ENCODE measurements at regions not wholly inside any gene's neighbourhood (a gene's known extent, or its start where the extent isn't known, plus 50 kb on each side); places are given as distances from the start of the nearest gene placed in this dataset.
"Not testable (repeated sequence)": the region's sequence is repeated elsewhere in the genome, so short reads cannot be mapped to it uniquely, and the experiment has no call there.

DNA sequence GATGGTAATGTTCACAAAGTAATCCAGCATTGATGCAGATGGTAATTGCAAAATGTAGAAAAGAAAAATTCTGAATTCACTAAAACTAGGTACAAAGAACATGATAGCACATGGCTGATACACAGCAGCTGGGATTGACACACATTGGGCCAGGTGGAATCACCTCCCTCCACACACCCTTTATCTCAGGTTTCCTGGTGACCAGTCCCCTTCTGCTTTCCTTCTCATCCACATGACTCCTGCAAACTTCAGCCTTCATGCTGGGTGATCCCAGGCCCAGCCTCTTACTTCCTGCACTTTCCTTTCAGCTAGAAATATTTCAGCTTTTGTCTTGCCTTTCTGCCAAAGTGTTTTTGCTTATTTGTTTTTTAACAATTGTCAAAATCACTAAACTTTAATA lies 246.9 kb downstream of the LNPK start:
- DNase-seq = no peak

DNA sequence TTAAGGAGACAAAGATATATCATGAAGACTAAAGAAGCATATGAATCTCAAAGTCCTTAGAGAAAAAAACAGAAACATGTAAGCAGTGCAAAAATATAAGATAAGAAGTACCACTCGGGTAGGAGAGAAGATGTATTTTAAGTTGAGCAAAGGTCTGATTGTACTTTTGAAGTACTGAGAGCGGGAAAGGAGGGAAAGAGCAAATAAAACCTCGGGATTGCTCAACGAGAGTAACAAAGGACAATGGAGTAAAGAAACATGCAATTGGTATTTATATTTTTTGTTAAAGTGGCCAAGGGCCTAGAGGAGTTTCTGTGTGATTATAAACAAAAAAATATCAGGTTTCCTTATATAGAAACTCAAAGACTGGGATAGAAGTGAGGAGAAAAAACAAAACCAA lies 251.9 kb downstream of the LNPK start:
- no peak for DNase-seq

DNA sequence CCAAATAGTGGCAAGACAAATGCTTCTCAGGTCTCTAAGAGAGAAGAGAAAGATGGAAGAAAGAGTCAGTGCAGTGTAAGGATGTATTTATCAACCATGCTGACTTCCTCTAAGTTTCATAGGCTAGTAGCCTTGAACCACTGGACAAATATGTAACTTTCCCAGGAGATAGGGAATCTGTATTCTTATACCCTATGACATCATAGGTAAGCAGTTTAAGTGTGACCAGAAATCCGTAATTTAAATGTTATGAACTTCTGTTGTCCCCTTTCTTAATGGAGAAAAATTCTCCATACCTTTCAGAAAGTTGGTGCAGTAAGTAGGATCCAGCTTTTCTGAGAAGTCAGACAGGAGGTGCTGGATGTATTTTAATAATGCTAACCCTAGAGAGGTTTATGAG lies 256.2 kb downstream of the LNPK start:
- DNase-seq = no peak

DNA sequence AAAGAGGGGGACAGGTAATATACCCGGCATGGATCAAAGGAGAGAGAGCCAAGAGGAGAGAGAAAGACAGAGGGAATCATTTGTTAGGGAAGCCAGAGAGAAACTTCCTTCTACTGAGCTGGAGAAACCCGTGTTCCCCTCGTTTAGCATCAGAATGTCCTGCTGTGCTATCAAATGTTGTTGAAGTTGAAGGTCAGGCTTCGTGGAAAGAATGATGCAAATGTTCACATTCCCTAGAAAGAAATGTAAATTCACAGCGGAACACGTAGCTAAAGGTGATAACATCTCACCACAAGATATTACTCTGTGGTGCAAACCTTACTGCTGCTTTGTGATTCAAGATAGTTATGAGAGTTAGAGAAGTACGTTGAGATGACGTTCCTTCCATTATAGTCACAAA lies 258.1 kb downstream of the LNPK start:
- no peak for DNase-seq

DNA sequence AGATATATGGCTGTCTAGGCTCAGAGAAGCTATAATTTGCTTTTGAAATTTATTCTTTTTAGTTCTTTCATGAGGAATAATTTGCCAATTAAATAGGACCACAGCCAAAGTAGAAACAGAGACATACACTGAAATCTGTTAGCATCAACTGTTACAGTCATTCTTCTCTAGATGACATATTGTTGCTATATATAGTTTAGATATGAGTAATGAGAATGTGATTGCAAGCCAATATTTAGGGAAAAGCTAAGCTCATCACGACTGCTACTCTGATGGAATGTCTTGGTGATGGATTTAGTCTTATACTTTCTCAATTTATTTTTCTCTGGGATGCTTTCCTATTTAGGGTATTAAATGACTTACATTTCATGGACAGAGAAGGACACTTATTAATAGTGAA lies 259.1 kb downstream of the LNPK start:
- no peak for DNase-seq

DNA sequence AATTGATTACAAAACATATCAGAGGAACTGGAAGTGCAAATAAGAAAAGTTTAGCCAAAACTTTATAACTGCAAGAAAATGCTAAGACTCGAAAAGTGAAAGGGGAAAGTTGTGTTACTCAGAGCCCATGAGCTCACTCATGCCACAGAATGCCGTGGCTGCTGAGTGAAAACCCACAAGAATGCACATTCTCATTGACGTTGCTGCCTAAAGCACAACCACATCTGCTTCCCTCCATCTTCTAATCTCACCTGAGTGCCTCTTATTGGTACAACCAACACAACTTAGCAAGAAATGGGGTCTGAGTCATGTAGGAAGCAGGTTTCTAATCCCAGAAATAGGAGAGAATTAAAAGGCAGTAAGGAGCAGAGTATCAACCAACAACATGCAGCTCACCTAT lies 259.7 kb downstream of the LNPK start:
- no peak for DNase-seq

DNA sequence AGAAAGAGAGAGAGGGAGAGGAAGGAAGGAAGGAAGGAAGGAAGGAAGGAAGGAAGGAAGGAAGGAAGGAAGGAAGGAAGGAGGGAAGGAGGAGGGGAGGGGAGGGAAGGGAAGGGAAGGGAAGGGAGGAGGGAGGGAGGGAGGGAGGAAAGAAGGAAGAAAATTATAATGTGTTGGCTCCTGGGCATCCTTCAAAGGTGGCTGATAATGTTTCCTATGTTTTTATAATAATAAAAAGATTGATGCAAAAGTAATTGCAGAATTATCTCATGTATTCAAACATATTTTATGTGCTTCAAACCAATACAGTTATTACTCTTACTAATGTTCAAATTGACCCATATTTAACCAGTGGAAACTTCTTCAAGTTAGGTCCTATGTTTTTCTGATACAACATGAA lies 260.9 kb downstream of the LNPK start:
- DNase-seq = no peak

DNA sequence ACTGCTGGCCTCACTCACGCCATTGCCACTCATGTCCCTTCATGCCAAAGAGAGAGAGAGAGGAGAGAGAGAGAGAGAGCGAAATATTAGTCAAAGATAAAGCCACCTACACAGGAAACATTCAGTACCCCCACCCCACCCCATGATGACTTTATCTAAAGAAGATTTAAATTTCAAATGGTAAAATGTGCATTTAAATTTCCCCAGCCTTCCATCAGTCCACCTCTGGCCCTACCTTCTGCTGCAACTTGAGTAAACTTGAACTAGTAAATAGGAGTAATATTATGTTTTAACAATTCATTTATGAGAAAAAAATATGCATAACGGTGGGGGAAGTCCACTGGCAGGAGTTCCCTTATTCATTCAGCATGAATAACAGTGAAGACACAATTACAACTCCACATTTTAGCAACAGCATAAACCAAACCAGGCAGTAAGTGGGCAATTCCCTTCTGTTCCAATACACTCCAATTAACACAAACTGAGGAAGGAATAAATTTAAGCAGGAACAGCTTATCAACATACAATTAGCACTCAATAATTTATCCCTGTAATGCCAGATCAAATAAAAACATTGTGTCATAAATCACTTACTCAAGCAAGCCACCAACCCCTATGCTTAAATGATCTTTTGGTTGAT lies 264.2 kb downstream of the LNPK start:
- DNase-seq = no peak

DNA sequence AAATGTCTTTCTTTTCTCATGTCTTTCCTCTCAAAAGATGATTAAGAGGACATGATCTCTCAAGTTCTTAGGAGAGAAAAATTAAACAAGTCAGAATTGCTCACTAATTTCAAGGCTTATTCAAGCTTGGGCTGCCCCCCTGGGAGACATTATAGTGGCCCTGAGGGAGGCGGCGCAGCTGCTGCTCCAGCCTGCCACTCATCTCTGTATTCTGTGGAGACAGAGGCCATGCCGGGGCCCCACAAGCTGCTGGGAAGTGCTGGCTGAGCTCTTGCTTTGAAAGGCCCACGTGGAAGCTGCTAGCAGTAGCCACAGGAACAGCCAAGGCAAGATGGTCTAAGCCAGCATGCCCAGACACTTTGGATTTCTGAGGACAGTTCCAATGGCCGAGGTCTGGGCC lies 267.4 kb downstream of the LNPK start:
- DNase-seq = peak; percentile 72

DNA sequence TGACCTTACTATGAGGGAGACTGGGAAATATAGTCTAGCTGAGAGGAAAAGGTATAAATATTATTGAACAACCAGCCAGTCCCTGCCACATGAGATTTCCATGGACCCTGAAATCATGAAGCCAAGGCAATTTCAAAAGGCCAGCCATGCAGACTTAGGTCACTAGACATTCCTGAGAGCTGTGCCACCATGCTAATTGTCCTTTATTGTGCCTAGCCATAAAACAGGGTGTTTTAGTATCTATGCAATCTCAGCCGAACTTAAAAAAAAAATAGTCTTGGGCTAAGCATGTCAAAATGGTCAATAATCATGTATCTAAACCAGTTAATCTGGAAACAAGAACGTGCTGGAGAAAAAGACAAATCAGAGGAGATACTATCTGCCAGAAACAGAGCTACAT lies 269.5 kb downstream of the LNPK start:
- no peak for DNase-seq

DNA sequence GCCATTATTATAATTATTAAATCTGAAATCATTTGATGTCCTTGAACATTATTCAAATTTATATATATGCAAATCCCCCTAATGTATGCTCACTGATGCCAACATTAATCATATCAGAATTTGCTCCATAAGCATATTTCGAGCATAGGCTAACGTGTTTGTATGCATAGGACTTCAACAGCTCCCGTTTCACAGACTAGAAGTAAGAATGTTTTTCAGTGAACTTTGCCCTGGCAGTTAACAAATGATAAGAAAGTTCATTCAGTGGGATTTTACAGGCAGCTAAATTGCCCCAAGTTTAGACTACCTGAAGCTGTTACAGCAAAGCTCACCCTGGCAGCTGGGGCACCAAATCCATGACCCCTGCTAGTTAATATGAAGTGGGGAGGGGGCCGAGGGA lies 272.0 kb downstream of the LNPK start:
- no peak for DNase-seq

DNA sequence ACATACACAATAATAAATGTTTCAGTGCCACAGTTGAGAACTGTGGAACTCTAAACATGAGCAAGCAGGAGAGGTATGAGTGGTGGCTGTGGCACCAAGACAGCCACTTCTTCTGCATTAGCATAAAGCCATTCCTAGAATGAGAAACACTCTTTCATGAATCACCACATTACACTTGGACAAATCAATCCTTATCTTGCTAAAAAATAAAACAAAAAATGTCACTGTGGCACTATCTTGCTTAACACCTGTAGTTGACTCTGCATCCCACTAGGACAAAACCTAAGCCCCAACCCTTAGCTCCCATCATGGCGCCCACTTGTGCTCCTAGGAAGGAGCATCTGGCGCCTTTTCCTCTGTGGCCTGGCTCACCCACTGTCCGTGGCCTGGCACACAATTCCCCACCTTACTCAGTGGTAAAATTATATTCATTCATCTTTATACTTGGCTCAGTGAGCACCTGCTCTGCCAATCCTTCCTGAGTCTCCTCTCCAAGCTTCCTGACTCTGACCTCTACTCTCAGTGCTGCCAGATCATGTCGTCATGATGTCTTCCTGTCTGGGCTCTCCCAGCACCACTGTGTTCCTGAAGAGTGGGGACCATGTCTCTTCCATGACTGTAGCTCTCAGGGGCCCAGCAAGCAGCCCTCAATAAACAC lies 272.9 kb downstream of the LNPK start:
- no peak for DNase-seq

DNA sequence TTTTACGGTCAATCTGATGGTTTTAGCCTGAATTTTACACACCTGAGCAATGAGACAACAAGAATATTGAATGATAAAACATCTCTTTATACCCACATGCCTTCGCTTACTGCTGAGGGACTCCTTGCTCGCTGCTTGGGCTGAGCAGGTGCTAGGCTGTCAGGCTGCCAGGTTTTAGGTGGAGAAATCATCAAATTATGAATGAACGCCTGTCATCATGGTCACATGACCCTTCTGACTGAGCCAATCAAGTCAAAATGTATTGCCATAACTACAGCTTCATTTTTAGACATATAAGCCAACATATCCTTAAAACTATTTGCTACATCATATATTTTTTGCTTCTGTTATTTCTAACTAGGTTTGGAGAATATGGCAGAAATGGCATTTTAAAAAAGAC lies 274.0 kb downstream of the LNPK start:
- DNase-seq = no peak

DNA sequence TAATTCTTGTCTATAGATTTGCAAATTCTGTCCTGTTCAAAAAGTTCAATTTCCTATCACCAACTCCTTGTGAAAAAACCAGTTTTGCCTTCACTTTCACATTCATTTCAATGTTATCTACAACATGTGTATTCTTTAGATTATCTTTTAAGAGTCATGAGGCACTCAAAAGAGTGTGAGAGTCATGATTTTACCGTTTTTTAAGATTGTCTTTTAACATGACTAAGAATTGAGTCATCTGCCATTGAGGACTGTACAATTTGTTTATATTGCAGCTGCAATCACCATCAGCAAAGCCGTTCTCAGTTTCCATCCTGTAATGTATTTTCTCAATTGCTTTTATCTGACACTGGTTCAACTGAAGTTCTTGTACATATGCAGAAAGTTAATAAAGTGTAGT lies 275.8 kb downstream of the LNPK start:
- no peak for DNase-seq

DNA sequence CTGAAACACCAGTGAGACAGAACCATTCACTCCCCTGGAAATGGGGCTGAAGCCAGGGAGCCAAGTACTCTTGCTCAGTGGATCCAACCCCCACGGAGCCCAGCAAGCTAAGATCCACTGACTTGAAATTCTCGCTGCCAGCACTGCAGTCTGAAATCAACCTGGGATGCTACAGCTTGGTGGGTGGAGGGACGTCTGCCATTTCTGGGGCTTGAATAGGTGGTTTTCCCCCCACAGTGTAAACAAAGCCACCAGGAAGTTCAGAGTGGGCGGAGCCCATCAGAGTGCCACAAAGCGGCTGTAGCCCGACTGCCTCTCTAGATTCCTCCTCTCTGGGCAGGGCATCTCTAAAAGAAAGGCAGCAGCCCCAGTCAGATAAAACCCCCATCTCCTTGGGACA lies 292.8 kb downstream of the LNPK start:
- DNase-seq = no peak

DNA sequence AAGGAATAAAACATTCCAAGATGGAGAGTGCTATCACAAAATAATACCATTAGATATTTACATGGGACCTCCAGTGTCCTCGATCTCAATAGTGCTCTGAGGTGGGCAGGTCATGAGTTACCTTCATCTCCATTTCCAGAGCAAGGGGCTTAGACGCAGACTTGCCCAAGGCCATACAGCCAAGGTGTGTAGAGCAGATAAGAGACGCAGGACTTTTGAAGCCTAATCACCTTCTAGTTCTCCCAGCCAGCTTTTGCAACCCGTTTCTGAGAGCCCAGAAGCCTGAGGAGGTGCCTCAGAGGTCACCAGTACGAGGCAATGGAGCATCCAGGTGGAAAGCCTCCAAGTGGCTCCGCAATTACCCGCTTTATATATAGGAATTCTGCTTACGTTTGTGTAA lies 294.7 kb downstream of the LNPK start:
- no peak for DNase-seq

DNA sequence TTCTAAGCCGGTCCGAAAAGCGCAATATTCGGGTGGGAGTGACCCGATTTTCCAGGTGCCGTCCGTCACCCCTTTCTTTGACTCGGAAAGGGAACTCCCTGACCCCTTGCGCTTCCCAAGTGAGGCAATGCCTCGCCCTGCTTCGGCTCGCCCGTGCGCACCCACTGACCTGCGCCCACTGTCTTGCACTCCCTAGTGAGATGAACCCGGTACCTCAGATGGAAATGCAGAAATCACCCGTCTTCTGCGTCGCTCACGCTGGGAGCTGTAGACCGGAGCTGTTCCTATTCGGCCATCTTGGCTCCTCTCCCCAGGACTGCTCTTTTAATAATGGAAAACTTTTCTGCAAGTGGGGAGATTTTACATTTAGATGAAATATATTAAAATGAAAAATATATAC lies 297.5 kb downstream of the LNPK start:
- DNase-seq = not testable (repeated sequence)

DNA sequence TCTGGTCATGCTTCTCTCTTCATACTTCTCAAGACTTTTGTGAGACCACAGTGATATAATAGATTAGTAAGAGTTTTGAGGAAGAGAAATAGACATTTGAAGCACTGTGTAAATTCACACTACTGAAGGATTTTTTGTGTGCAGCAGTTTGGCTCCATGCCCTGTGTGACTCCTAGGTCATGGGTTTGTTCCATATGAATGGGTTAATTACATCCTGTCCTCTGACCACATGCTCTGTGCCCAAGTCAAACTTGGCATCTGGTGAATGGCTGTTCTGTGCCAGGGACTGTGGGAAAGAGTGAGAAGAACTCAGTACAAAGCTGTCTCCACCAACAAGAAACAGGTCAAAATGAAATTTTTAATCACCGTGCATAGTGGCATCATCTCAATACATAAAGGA lies 304.0 kb downstream of the LNPK start:
- DNase-seq = no peak

DNA sequence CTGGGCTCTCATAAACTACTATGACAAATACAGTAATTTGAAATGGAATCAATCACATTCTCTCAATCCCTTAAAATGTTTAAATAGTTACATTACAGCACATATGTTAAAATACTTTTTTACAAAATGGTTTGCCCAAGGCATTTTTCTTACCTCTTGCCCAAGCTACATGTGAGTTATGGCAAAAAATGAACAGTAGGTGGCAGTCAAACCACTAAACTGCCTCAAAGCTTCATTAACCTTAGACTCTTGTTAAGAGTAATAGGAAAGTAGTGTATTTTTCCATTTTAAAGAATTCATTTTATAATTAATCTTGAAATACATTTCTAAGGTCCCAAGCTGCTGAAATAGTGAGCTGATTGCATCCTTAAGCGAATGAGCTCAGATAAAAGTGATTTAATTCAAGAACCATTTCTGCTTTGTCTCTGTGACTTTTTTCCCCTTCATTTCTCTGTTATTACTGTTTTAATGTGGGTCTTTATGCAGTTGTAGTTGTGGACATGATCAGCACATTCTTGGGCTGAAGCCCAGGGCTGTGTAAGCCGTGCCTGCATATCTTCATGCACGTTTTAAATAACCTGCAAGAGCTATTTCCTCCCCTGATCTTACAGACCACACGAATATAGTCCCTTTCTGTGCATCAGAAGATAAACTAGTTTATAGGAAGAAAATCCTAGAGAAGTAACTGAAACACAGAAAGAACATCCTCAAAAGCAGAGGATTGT lies 311.8 kb downstream of the LNPK start:
- peak; percentile 38 for DNase-seq

DNA sequence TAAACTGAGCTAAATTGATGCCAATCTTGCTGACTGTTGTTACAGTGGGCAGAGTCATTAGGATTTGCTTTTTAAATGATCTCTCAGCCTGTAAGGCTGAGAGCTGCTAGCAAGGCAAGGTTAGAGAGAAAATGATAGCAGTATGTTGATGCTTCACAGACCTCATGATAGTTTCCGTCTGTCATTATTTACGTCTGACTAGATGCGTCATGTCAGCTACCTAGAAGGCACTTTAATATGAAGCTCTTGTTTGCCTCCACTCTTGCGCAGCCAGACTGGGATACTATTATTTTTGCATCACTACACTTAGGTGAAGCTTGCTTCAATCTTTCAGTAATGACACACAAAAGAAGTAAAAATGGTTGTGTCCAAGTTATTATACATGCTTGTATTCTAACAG lies 313.8 kb downstream of the LNPK start:
- DNase-seq = peak; percentile 29

DNA sequence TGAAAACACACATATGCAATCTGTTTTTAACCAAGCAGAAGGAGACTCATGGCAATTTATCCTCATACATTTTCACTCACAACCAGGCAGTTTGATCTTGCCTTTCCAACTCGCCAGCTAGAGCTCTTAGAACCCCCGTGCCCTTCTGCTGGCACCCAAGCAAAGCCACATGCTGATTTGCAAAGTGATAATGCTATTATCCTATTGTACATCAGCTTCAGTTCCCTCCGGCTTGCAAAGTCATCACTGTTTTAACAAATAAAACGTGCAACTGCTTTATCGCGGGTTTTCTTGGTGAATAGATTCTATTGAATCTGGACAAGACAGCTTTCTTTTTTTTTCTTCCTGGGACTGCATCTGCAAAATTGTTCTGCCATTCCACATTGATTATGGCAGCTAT lies 314.6 kb downstream of the LNPK start:
- peak; percentile 85 for DNase-seq

DNA sequence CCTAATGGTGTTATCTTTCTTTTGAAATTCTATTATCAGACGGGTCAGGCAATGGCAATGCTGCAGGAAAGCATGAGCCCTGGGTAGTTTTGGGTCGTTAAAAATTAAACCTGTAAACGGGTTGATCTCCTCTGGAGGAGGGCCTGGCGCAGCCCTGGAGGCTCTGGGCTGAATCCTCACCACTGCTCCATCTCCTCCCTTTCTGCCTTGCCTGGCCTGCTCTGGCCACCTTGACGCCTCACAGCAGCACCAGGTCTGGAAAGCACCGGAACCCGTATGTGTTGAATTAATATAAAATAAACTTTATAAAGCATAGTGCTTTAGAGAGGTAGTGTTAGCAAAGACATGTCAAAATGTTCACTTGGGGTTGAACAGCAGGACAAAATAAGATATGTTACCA lies 316.1 kb downstream of the LNPK start:
- DNase-seq = no peak

DNA sequence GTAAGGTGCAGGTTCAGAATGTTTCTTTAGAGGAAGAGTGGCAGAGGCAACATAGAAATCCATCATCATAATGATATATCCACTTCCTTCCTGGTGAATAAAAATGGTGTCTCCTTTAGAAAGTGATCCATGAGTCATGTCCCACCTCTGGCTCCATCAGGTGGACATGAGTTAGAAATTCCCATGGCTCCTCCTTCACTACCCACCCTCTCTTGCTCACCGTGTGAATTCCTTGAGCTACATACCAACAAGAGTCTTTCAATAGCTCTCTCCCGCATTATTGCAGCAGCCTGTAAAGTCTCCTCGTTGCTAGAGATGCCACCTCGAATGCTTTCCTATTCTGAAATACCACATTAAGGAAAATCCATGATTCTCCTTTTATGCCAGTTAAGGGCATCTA lies 317.6 kb downstream of the LNPK start:
- DNase-seq = peak; percentile 10

DNA sequence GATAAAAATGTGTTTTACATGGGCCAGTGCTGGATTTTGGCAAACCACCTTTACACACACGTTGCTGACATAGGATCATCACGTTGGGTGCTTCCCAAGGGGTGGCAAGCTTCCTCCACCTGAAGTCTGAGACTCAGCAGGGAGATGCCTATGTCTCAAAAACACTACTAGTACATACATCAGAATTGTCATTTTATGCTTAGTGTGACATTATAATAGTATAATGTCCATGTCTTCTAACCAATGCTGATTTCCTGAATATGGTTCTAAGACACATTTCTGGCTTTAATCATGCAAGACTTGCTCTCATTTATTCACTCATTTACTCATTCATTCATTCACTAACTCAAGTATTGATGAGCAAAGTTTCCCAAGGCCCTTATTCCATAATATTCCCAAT lies 322.3 kb downstream of the LNPK start:
- no peak for DNase-seq

DNA sequence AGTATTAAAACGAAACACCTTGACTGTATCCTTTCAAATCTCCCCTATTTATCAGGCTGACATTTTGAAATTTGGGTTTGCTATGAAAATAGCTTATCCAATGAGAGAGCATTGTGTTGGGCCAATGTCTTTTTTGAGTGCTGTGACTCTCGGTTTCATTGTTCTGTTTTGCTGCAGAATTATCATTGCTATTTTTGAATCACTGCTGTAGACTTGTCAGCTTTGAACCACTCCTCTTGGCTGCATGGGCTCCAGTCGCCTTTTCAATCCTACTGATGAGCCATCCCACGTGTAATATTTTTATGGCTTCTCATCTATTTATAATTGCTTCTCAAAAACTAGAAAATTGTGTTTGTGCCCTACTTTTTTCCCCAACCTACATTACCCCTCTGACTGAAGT lies 322.8 kb downstream of the LNPK start:
- no peak for DNase-seq

All from NCI-H146 (cell line).